Mesenchymal stem cell (in vitro differentiated cells and primary cell): ENCODE measurements at regions not wholly inside any gene's neighbourhood (a gene's known extent, or its start where the extent isn't known, plus 50 kb on each side); places are given as distances from the start of the nearest gene placed in this dataset.

Experiments used
- DNase-seq: peaks from one replicate; pipeline ENCODE4 v3.0.0-alpha.2; 2013
- H2AFZ ChIP-seq: one replicate; pipeline ENCODE4 v1.6.1; 2013; ENCODE audit warnings: low read depth, mild to moderate bottlenecking, control low read depth, inconsistent platforms, low read length, moderate library complexity
- H2AK5ac ChIP-seq: 2 replicates; pipeline ENCODE4 v1.6.1; 2013; ENCODE audit warnings: low read length, moderate library complexity, mild to moderate bottlenecking, inconsistent platforms; ENCODE audit not compliant: severe bottlenecking
- H2BK120ac ChIP-seq: one replicate; pipeline ENCODE4 v1.6.1; 2013; ENCODE audit warnings: low read depth, mild to moderate bottlenecking, inconsistent platforms, low read length, moderate library complexity
- H2BK12ac ChIP-seq, 2 experiments: one replicate each; pipeline ENCODE4 v1.6.1; 2013; ENCODE audit warnings: inconsistent platforms in 2 of 2, low read length in 2 of 2, mild to moderate bottlenecking in 2 of 2, moderate library complexity in 2 of 2, control low read depth in 1 of 2
- H2BK15ac ChIP-seq: one replicate; pipeline ENCODE4 v1.6.1; 2013; ENCODE audit warnings: mild to moderate bottlenecking, low read depth, inconsistent platforms; ENCODE audit not compliant: poor library complexity, severe bottlenecking
- H2BK5ac ChIP-seq: 2 replicates; pipeline ENCODE4 v1.6.1; 2013; ENCODE audit warnings: low read depth, mild to moderate bottlenecking, low read length, control low read depth, inconsistent platforms; ENCODE audit not compliant: poor library complexity, severe bottlenecking
- H3K14ac ChIP-seq, 2 experiments: one replicate each; pipeline ENCODE4 v1.6.1; 2013; ENCODE audit warnings: inconsistent platforms in 2 of 2, low read length in 2 of 2, control low read depth in 1 of 2, mild to moderate bottlenecking in 1 of 2, moderate library complexity in 1 of 2
- H3K18ac ChIP-seq, 2 experiments: one replicate each; pipeline ENCODE4 v1.6.1; 2013; ENCODE audit warnings: inconsistent platforms in 2 of 2, low read length in 2 of 2, control low read depth in 1 of 2, low read depth in 1 of 2, mild to moderate bottlenecking in 1 of 2
- H3K23ac ChIP-seq, 2 experiments: one replicate each; pipeline ENCODE4 v1.6.1; 2013; ENCODE audit warnings: inconsistent platforms in 2 of 2, low read length in 2 of 2, mild to moderate bottlenecking in 2 of 2, moderate library complexity in 2 of 2, control low read depth in 1 of 2
- H3K27ac ChIP-seq: 2 replicates; pipeline ENCODE4 v1.5.1; 2013; ENCODE audit warnings: mild to moderate bottlenecking, moderate library complexity, low read length, control low read depth, inconsistent platforms; ENCODE audit not compliant: poor library complexity, severe bottlenecking
- H3K27me3 ChIP-seq, 2 experiments: 2 replicates each; pipeline versions ENCODE4 v1.6.1 to v1.7.0; 2013; ENCODE audit warnings: low read length in 2 of 2, mild to moderate bottlenecking in 2 of 2, moderate library complexity in 2 of 2, control low read depth in 1 of 2, inconsistent platforms in 1 of 2; ENCODE audit not compliant: control insufficient read depth in 1 of 2, insufficient read depth in 1 of 2
- H3K36me3 ChIP-seq, 2 experiments: 2 replicates each; pipeline versions ENCODE4 v1.6.1 to v1.7.0; 2013; ENCODE audit warnings: low read length in 2 of 2, control low read depth in 1 of 2, inconsistent platforms in 1 of 2, low read depth in 1 of 2, mild to moderate bottlenecking in 1 of 2; ENCODE audit not compliant: insufficient read depth in 2 of 2, control insufficient read depth in 1 of 2
- H3K4ac ChIP-seq, 2 experiments: one replicate each; pipeline ENCODE4 v1.6.1; 2013; ENCODE audit warnings: inconsistent platforms in 2 of 2, low read length in 2 of 2, mild to moderate bottlenecking in 2 of 2, moderate library complexity in 2 of 2, control low read depth in 1 of 2, low read depth in 1 of 2
- H3K4me1 ChIP-seq: 2 replicates; pipeline ENCODE4 v1.6.1; 2013; ENCODE audit warnings: low read depth, low read length, control low read depth; ENCODE audit not compliant: control insufficient read depth, insufficient read depth
- H3K4me2 ChIP-seq: 2 replicates; pipeline ENCODE4 v1.6.1; 2013; ENCODE audit warnings: low read length, mild to moderate bottlenecking, inconsistent platforms; ENCODE audit not compliant: poor library complexity, severe bottlenecking
- H3K4me3 ChIP-seq, 2 experiments: 2 replicates each; pipeline versions ENCODE4 v1.5.1 to v1.7.0; 2013; ENCODE audit warnings: low read length in 2 of 2, mild to moderate bottlenecking in 2 of 2, control low read depth in 1 of 2, low read depth in 1 of 2; ENCODE audit not compliant: insufficient read depth in 1 of 2
- H3K79me1 ChIP-seq: replicated peaks from 2 replicates; pipeline ENCODE4 v1.6.1; 2013; ENCODE audit warnings: mild to moderate bottlenecking, control low read depth, low read length, inconsistent platforms; ENCODE audit not compliant: poor library complexity, severe bottlenecking
- H3K9ac ChIP-seq: 2 replicates; pipeline ENCODE4 v1.7.0; 2013; ENCODE audit warnings: mild to moderate bottlenecking, low read length, moderate library complexity
- H3K9me3 ChIP-seq: 2 replicates; pipeline ENCODE4 v1.7.0; 2013; ENCODE audit warnings: mild to moderate bottlenecking, low read length; ENCODE audit not compliant: control insufficient read depth
- H4K8ac ChIP-seq: one replicate; pipeline ENCODE4 v1.6.1; 2013; ENCODE audit warnings: inconsistent platforms, mild to moderate bottlenecking, low read length, moderate library complexity
- H4K91ac ChIP-seq: one replicate; pipeline ENCODE4 v1.6.1; 2013; ENCODE audit warnings: mild to moderate bottlenecking, low read length, inconsistent platforms
- WGBS: methylation state at CpG from one replicate; pipeline ENCODE4 v1.1.7; 2013; ENCODE audit warnings: mixed read lengths; 5-methylcytosine and 5-hydroxymethylcytosine counted together

DNA sequence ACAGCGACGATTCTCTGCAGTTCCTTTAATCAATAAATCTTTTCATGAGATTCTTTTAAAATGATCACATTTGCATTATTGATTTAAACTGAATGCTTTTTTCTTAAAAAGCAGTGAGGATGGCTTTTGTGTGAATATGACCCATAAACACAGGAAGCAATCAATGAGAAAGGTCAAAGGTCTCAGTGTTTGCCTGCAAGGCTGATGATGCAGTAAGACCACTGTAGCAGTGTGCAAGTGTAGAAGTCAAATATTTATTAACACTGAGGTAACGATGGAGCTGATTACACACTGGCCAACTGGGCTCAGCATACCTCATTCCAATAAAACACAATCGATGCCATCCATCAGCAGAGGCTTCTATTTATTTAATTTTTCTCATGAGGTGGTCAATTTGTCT is 633.5 kb downstream of the DCDC2C start:
- Histone ChIP-seq H2BK120ac (no peak overlapping the region), H3K14ac (no peak overlapping the region)
- WGBS = 49% methylated on average over 2 of the region's 4 CpGs

DNA sequence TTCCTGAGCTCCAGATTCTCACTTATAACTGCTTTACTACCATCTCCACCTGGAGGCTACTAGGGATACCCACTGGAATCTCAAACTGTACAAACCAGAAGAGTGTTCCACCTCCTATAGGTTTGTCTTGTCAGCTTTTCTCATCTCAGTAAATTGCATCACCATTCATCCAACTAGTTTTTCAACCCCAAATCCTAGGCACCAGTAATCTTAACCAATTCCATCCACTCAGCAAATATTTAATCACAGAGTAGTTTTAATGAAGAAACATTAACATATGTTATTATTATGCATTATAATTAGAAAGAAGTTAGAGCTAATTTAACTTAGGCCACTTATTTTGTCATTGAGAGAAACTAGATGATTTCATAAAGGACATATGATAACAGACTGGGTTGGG is 635.0 kb downstream of the DCDC2C start:
- H3K14ac ChIP-seq = no peak overlapping the region
- H2BK12ac ChIP-seq = no peak overlapping the region
- H4K91ac ChIP-seq = no peak overlapping the region
- H3K4me3 ChIP-seq = no peak overlapping the region
- no peak overlapping the region for H2BK120ac ChIP-seq
- H3K4me2 ChIP-seq = no peak overlapping the region
- DNase-seq = no peak
- H3K4ac ChIP-seq = no peak overlapping the region
- H3K18ac ChIP-seq = no peak overlapping the region
- H3K4me1 ChIP-seq = no peaks in the 10 kb centered on the region
- H2BK15ac ChIP-seq = no peak overlapping the region
- H3K9me3 ChIP-seq = peaks cover 26% of the 10 kb centered on the region
- no peak overlapping the region for H4K8ac ChIP-seq
- no peak overlapping the region for H2AFZ ChIP-seq
- no peaks in the 10 kb centered on the region for H3K36me3 ChIP-seq
- H3K23ac ChIP-seq = no peak overlapping the region
- H2BK5ac ChIP-seq = no peak overlapping the region
- H2AK5ac ChIP-seq = no peak overlapping the region
- H3K79me1 ChIP-seq = no peaks in the 10 kb centered on the region
- no peaks in the 10 kb centered on the region for H3K27me3 ChIP-seq
- no peak overlapping the region for H3K9ac ChIP-seq
- no peak overlapping the region for H3K27ac ChIP-seq

More for the DNA sequence above, 633.5 kb downstream of the DCDC2C start:
- Histone ChIP-seq H4K8ac (no peak overlapping the region), H2AK5ac (no peak overlapping the region), H3K4me3 (no peak overlapping the region), H2BK15ac (no peak overlapping the region), H3K18ac (no peak overlapping the region), H3K27ac (no peak overlapping the region), H3K36me3 (no peaks in the 10 kb centered on the region), H2BK5ac (no peak overlapping the region), H3K79me1 (no peaks in the 10 kb centered on the region), H3K4me1 (no peaks in the 10 kb centered on the region), H3K23ac (no peak overlapping the region), H4K91ac (no peak overlapping the region), H3K9me3 (peaks cover 20% of the 10 kb centered on the region), H3K4me2 (no peak overlapping the region), H2AFZ (no peak overlapping the region), H3K27me3 (no peaks in the 10 kb centered on the region), H2BK12ac (no peak overlapping the region), H3K4ac (no peak overlapping the region), H3K9ac (no peak overlapping the region)
- DNase-seq = no peak

DNA sequence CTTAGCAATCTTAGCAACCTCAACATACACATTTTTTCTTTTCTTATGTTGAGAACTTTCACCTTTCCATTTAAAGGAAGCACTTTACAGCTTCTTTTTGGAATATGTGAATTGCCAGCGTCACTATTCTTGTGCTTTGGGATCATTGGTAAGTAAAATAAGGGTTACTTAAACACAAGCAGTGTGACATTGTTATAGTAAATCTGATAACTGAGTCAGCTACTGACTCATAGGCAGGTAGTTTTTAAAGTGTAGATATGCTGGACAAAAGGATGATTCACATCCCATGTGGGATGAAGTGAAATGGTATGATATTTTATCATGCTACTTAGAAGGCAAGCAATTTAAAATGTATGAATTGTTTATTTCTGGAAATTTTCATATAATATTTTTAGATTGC is 637.2 kb downstream of the DCDC2C start:
- Histone ChIP-seq H3K9me3 (peaks cover 33% of the 10 kb centered on the region), H3K4me2 (no peak overlapping the region)

DNA sequence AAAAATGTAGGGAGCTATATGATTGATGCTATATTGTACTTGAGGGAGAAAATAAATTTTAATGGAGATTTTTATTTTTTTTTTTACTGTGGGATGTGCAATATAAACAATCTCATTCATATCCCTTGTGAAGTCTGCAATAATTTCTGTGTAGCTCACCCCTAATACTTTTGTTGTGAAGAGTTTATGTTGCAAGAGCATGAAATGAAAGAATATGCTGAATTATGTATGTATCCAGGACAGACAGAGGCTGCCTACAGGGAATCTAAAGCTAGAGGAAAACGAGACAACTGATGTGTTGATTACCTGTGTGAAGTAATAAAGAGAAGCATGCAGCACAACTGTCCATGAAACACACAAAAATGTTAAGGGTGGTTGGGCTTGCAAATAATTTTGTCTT is 643.3 kb downstream of the DCDC2C start:
- H3K4me1 ChIP-seq = no peaks in the 10 kb centered on the region
- 13% methylated on average over 1 of the region's 1 CpG for WGBS

More for the DNA sequence above, 637.2 kb downstream of the DCDC2C start:
- Histone ChIP-seq H3K27ac (no peak overlapping the region), H3K18ac (no peak overlapping the region), H2AK5ac (no peak overlapping the region), H3K79me1 (no peaks in the 10 kb centered on the region), H3K4me3 (no peak overlapping the region), H2BK120ac (no peak overlapping the region), H4K8ac (no peak overlapping the region), H3K4me1 (no peaks in the 10 kb centered on the region), H3K23ac (no peak overlapping the region), H2BK5ac (no peak overlapping the region), H3K14ac (no peak overlapping the region), H3K36me3 (no peaks in the 10 kb centered on the region), H2BK15ac (no peak overlapping the region), H3K9ac (no peak overlapping the region), H4K91ac (no peak overlapping the region), H2BK12ac (no peak overlapping the region), H2AFZ (no peak overlapping the region), H3K4ac (no peak overlapping the region), H3K27me3 (no peaks in the 10 kb centered on the region)
- 58% methylated on average over 1 of the region's 1 CpG for WGBS
- no peak for DNase-seq

More for the DNA sequence above, 643.3 kb downstream of the DCDC2C start:
- DNase-seq = no peak
- Histone ChIP-seq H2AFZ (no peak overlapping the region), H2AK5ac (no peak overlapping the region), H3K14ac (no peak overlapping the region), H3K4me3 (no peak overlapping the region), H3K4ac (no peak overlapping the region), H3K18ac (no peak overlapping the region), H4K91ac (no peak overlapping the region), H3K36me3 (no peaks in the 10 kb centered on the region), H3K27me3 (no peaks in the 10 kb centered on the region), H3K79me1 (no peaks in the 10 kb centered on the region), H4K8ac (no peak overlapping the region), H2BK120ac (no peak overlapping the region), H3K9me3 (peaks cover 38% of the 10 kb centered on the region), H3K4me2 (no peak overlapping the region), H2BK5ac (no peak overlapping the region), H3K9ac (no peak overlapping the region), H3K23ac (no peak overlapping the region), H3K27ac (no peak overlapping the region), H2BK12ac (no peak overlapping the region), H2BK15ac (no peak overlapping the region)
